ENCODE measurements at regions not wholly inside any gene's neighbourhood (a gene's known extent, or its start where the extent isn't known, plus 50 kb on each side); places are given as distances from the start of the nearest gene placed in this dataset.
"Not testable (repeated sequence)": the region's sequence is repeated elsewhere in the genome, so short reads cannot be mapped to it uniquely, and the experiment has no call there.

- DNase-seq (ENCODE audit: low read depth), result peak; percentile 55
- no peak overlapping the region for H3K4me3 ChIP-seq (ENCODE audit: control insufficient read depth, low read depth, low read length)
- TF ChIP-seq CTCF (conservative IDR thresholded peaks at IDR 0.05; ENCODE audit: control insufficient read depth, insufficient read depth, low read depth, low read length), result no peak
Observed at GRCh38 chr2:182606728-182607681, 109.1 kb upstream of the DNAJC10 start.

DNA sequence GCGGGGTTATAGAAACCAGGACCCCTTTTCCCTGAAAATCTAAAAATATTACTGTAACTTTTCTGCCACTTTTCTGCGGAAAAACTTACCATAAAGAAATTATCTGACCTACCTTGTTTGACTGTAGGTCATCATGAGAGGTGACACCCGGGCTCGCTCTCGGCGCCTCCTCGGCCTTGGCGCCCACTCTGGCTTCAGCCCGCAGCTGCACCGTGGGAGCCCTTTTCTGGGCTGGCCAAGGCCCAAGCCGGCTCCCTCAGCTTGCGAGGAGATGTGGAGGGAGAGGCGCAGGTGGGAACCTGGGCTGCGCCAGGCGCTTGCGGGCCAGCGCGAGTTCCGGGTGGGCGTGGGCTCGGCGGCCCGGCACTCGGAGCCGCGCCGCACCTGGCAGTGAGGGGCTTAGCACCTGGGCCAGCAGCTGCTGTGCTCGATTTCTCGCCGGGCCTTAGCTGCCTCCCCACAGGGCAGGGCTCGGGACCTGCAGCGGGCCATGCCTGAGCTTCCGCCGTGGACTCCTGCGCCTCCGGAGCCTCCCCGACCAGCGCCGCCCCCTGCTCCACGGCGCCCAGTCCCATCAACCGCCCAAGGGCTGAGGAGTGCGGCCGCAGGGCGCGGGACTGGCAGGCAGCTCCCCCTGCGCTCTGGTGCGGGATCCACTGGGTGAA lies 107.7 kb upstream of the DNAJC10 start:
- DNase-seq (ENCODE audit: low read depth), result no peak
- no peak overlapping the region for H3K4me3 ChIP-seq (ENCODE audit: control insufficient read depth, low read depth, low read length)
- TF ChIP-seq CTCF (conservative IDR thresholded peaks at IDR 0.05; ENCODE audit: control insufficient read depth, insufficient read depth, low read depth, low read length), result no peak

GRCh38 chr2:182609005-182609404 lies 107.1 kb upstream of the DNAJC10 start:
- not testable (repeated sequence) for DNase-seq (ENCODE audit: low read depth); H3K4me3 ChIP-seq (ENCODE audit: control insufficient read depth, low read depth, low read length)

GRCh38 chr2:182610231-182610630 lies 105.8 kb upstream of the DNAJC10 start:
- TF ChIP-seq CTCF (conservative IDR thresholded peaks at IDR 0.05; ENCODE audit: control insufficient read depth, insufficient read depth, low read depth, low read length), result no peak
- DNase-seq (ENCODE audit: low read depth), result no peak
- H3K4me3 ChIP-seq (ENCODE audit: control insufficient read depth, low read depth, low read length), result no peak overlapping the region

- DNase-seq (ENCODE audit: low read depth), result no peak
- no peak overlapping the region for H3K4me3 ChIP-seq (ENCODE audit: control insufficient read depth, low read depth, low read length)
- TF ChIP-seq CTCF (conservative IDR thresholded peaks at IDR 0.05; ENCODE audit: control insufficient read depth, insufficient read depth, low read depth, low read length), result no peak
Observed at GRCh38 chr2:182611009-182611408, 105.0 kb upstream of the DNAJC10 start.

- no peak for TF ChIP-seq CTCF (conservative IDR thresholded peaks at IDR 0.05; ENCODE audit: control insufficient read depth, insufficient read depth, low read depth, low read length)
- H3K4me3 ChIP-seq (ENCODE audit: control insufficient read depth, low read depth, low read length), result no peak overlapping the region
- DNase-seq (ENCODE audit: low read depth), result peak; percentile 33
Observed at GRCh38 chr2:182615036-182615435, 101.0 kb upstream of the DNAJC10 start.

All from fibroblast of mammary gland (primary cell).